Neural progenitor cell (in vitro differentiated cells): ENCODE measurements at regions not wholly inside any gene's neighbourhood (a gene's known extent, or its start where the extent isn't known, plus 50 kb on each side); places are given as distances from the start of the nearest gene placed in this dataset.

Experiments used
- EZH2 ChIP-seq: fragments of 200-600 bp; sonication (generic); IDR thresholded peaks from 2 replicates; pipeline ENCODE4 v1.6.1; 2017; ENCODE audit warnings: antibody characterized with exemption, mild to moderate bottlenecking, moderate library complexity
- EZH2phosphoT487 ChIP-seq: fragments of 200-600 bp; sonication (generic); IDR thresholded peaks from 2 replicates; pipeline ENCODE4 v1.6.1; 2017; ENCODE audit warnings: antibody characterized with exemption
- TF ChIP-seq, protein P1 (sequence below): fragments of 200-600 bp; sonication (generic); IDR thresholded peaks from 2 replicates; pipeline ENCODE4 v1.5.1; 2017; ENCODE audit warnings: antibody characterized with exemption, mild to moderate bottlenecking

GRCh38 chr6:135740580-135740979, 110.9 kb upstream of the PDE7B start:
- TF ChIP-seq, protein P1, sequence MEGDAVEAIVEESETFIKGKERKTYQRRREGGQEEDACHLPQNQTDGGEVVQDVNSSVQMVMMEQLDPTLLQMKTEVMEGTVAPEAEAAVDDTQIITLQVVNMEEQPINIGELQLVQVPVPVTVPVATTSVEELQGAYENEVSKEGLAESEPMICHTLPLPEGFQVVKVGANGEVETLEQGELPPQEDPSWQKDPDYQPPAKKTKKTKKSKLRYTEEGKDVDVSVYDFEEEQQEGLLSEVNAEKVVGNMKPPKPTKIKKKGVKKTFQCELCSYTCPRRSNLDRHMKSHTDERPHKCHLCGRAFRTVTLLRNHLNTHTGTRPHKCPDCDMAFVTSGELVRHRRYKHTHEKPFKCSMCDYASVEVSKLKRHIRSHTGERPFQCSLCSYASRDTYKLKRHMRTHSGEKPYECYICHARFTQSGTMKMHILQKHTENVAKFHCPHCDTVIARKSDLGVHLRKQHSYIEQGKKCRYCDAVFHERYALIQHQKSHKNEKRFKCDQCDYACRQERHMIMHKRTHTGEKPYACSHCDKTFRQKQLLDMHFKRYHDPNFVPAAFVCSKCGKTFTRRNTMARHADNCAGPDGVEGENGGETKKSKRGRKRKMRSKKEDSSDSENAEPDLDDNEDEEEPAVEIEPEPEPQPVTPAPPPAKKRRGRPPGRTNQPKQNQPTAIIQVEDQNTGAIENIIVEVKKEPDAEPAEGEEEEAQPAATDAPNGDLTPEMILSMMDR, result no peak
- TF ChIP-seq EZH2phosphoT487 (no peak), EZH2 (no peak)
